K562 (cell line): ENCODE measurements at regions not wholly inside any gene's neighbourhood (a gene's known extent, or its start where the extent isn't known, plus 50 kb on each side); places are given as distances from the start of the nearest gene placed in this dataset.

ENCODE experiments used
- ATAC-seq: fragments of 200-7000 bp; cut with Tn5 transposase; 3 replicates; pipeline ENCODE4 v1.9.1; 2020; ENCODE audit warnings: moderate library complexity
- BruUV-seq: library from RNA; stranded (reverse); fragments of 400-500 nt; replicated peaks from 2 replicates; lab custom pipeline; 2021; lab: Mats Ljungman, UMichigan
- CTCF ChIA-PET: fragments of 300-600 bp; formaldehyde crosslinking; extraction: SDS; loops from one replicate; lab custom pipeline; 2021; ENCODE audit warnings: low intra/inter-chr PET ratio; lab: Yijun Ruan, JAX
- POLR2A ChIA-PET: fragments of 300-600, 350-650 bp; sonication (Branson Sonifier 250); formaldehyde crosslinking; extraction: SDS; loops from one replicate; lab custom pipeline; 2021; ENCODE audit warnings: antibody characterized with exemption, inconsistent platforms; lab: Yijun Ruan, JAX
- DNase-seq, 4 experiments: peaks; one replicate each; pipeline versions ENCODE4 v3.0.0 to v3.0.0-alpha.2; 2011 to 2018; ENCODE audit warnings: low spot score in 3 of 4, mixed read lengths in 3 of 4; ENCODE audit errors: extremely low read depth in 1 of 4
- FAIRE-seq: peaks from 2 replicates; lab custom pipeline; 2011; peaks lifted over from hg19 to GRCh38; lab: Jason Lieb, UNC
- H2AFZ ChIP-seq: 2 replicates; pipeline ENCODE4 v1.6.0; 2011; ENCODE audit warnings: low read depth, low read length, control low read depth, inconsistent platforms
- H3K27ac ChIP-seq: fragments of 200-600 bp; 3 replicates; pipeline ENCODE4 v1.8.0; 2011; ENCODE audit warnings: low read depth, mild to moderate bottlenecking, control low read depth, inconsistent platforms, low read length, moderate library complexity, mixed read lengths; ENCODE audit errors: extremely low read depth
- H3K27me3 ChIP-seq, 2 experiments: fragments of 300-600 bp in 1 of 2; 2 replicates in 1 of 2; 3 replicates in 1 of 2; pipeline versions ENCODE4 v1.6.0 to v1.8.0; 2011; ENCODE audit warnings: inconsistent platforms in 2 of 2, low read length in 2 of 2, mild to moderate bottlenecking in 1 of 2, mixed read lengths in 1 of 2, moderate library complexity in 1 of 2; ENCODE audit not compliant: control insufficient read depth in 2 of 2, insufficient read depth in 2 of 2
- H3K36me3 ChIP-seq: fragments of 300-600 bp; 3 replicates; pipeline ENCODE4 v1.8.0; 2011; ENCODE audit warnings: mild to moderate bottlenecking, low read length, inconsistent platforms; ENCODE audit not compliant: control insufficient read depth, insufficient read depth
- H3K4me1 ChIP-seq, 2 experiments: fragments of 200-600 bp in 1 of 2; replicated peaks in 1 of 2; 2 replicates in 1 of 2; 3 replicates in 1 of 2; pipeline versions ENCODE4 v1.5.1 to v1.8.0; 2011; ENCODE audit warnings: inconsistent platforms in 2 of 2, low read length in 2 of 2, mild to moderate bottlenecking in 1 of 2, mixed read lengths in 1 of 2, moderate library complexity in 1 of 2; ENCODE audit not compliant: control insufficient read depth in 2 of 2, insufficient read depth in 2 of 2
- H3K4me2 ChIP-seq: 2 replicates; pipeline ENCODE4 v1.6.1; 2011; ENCODE audit warnings: low read length, control low read depth, inconsistent platforms, mixed read lengths; ENCODE audit not compliant: insufficient read depth
- H3K4me3 ChIP-seq: fragments of 200-600 bp; sonication (generic), shearing (Covaris generic); 2 replicates; pipeline ENCODE4 v1.5.1; 2016; ENCODE audit warnings: control low read depth, inconsistent platforms
- H3K79me2 ChIP-seq: fragments of 200-600 bp; 3 replicates; pipeline ENCODE4 v1.8.0; 2011; ENCODE audit warnings: low read length, inconsistent platforms; ENCODE audit not compliant: control insufficient read depth, insufficient read depth
- H3K9ac ChIP-seq, 2 experiments: 2 replicates each; pipeline versions ENCODE4 v1.6.0 to v1.6.1; 2011; ENCODE audit warnings: low read depth in 2 of 2, low read length in 2 of 2, control low read depth in 1 of 2, inconsistent platforms in 1 of 2, mild to moderate bottlenecking in 1 of 2, mixed read lengths in 1 of 2; ENCODE audit not compliant: insufficient read depth in 1 of 2
- H3K9me1 ChIP-seq: one replicate; pipeline ENCODE4 v1.6.0; 2011; ENCODE audit warnings: inconsistent platforms, mild to moderate bottlenecking, low read length, moderate library complexity; ENCODE audit not compliant: control insufficient read depth, insufficient read depth
- H3K9me3 ChIP-seq: replicated peaks from 2 replicates; pipeline ENCODE4 v1.5.1; 2011; ENCODE audit warnings: low read depth, low read length, inconsistent platforms; ENCODE audit not compliant: control insufficient read depth, insufficient read depth
- H4K20me1 ChIP-seq: replicated peaks from 2 replicates; pipeline ENCODE4 v1.6.1; 2011; ENCODE audit warnings: low read length, inconsistent platforms, mixed read lengths; ENCODE audit not compliant: control insufficient read depth, insufficient read depth
- CCAR2 ChIP-seq: fragments of 200-400 bp; formaldehyde crosslinking; IDR thresholded peaks from 2 replicates; pipeline ENCODE4 v1.6.1; 2017; ENCODE audit warnings: mild to moderate bottlenecking, low read depth, low read length
- CHD2 ChIP-seq: IDR thresholded peaks from 2 replicates; pipeline ENCODE4 v1.6.1; 2011; ENCODE audit warnings: low read depth, low read length
- GATA2 ChIP-seq: sonication (generic); formaldehyde crosslinking; IDR thresholded peaks from 2 replicates; pipeline ENCODE4 v1.4.0; 2020; ENCODE audit warnings: mild to moderate bottlenecking, missing genetic modification reagents
- MYNN ChIP-seq, 2 experiments: sonication (generic); formaldehyde crosslinking in 1 of 2; IDR thresholded peaks; 2 replicates each; pipeline versions ENCODE4 v1.5.0 to v1.6.1; 2016 to 2020; ENCODE audit warnings: antibody characterized with exemption in 1 of 2, missing genetic modification reagents in 1 of 2
- NFE2L1 ChIP-seq: fragments of 450-650 bp; IDR thresholded peaks from 2 replicates; pipeline ENCODE4 v1.6.1; 2016; ENCODE audit warnings: missing genetic modification characterization, low read depth, mild to moderate bottlenecking, missing compliant biosample characterization, moderate library complexity, borderline replicate concordance
- WGBS: fragments of 100-300 bp; shearing (Covaris generic); methylation state at CpG from one replicate; pipeline ENCODE4 v1.1.6; 2016; ENCODE audit warnings: low coverage, mixed read lengths; ENCODE audit not compliant: insufficient coverage; ENCODE audit errors: missing lambda C conversion rate; 5-methylcytosine and 5-hydroxymethylcytosine counted together
- in situ Hi-C: fragments of 300-500 bp; cut with MboI; formaldehyde crosslinking; loops from 4 replicates; pipeline ENCODE4 v1.15.0; 2018; ENCODE audit warnings: inconsistent platforms, mixed read lengths
- intact Hi-C: fragments of 100-400 bp; cut with micrococcal nuclease; formaldehyde crosslinking; loops from 2 replicates; pipeline ENCODE4 v1.14.2; 2022
- TF ChIP-seq, protein P1 (sequence below): fragments of 200-400 bp; formaldehyde crosslinking; IDR thresholded peaks from 2 replicates; pipeline ENCODE4 v1.6.1; 2017; ENCODE audit warnings: mild to moderate bottlenecking, low read depth, low read length, moderate library complexity

- H3K36me3 ChIP-seq: no peaks in the 10 kb centered on the region
- in situ Hi-C loops: no loop called here
- no peaks in the 10 kb centered on the region; a peak in 1 of 5 replicates for H3K4me1 ChIP-seq
- H3K79me2 ChIP-seq: no peaks in the 10 kb centered on the region
- H3K4me2 ChIP-seq: no peak overlapping the region
- FAIRE-seq: no peak
- no peak overlapping the region for H3K27ac ChIP-seq
- no peaks in the 10 kb centered on the region for H3K9me1 ChIP-seq
- H3K9me3 ChIP-seq: no peaks in the 10 kb centered on the region
- no peak overlapping the region for H2AFZ ChIP-seq
- H3K4me3 ChIP-seq: no peak overlapping the region
- no peaks in the 10 kb centered on the region for H4K20me1 ChIP-seq
- DNase-seq: no peak
- no TSS peak for BruUV-seq
- CTCF ChIA-PET: interaction anchor here (0.6 kb wide), 1 partner anchor 25 kb away, joined by 3 read pairs; no protein-coding TSS in a partner anchor
- 36% methylated on average over 3 of the region's 3 CpGs for WGBS
- no peak for ATAC-seq
- POLR2A ChIA-PET: no interaction called here
- H3K27me3 ChIP-seq: no peaks in the 10 kb centered on the region
- no peak for TF ChIP-seq CCAR2
- no peak for TF ChIP-seq NFE2L1 (tag)
- TF ChIP-seq MYNN (IDR thresholded peaks at IDR 0.05): no peak
- TF ChIP-seq MYNN (CRISPR knock-in tag; IDR thresholded peaks at IDR 0.05): no peak
- no peak for TF ChIP-seq GATA2
- TF ChIP-seq, protein P1, sequence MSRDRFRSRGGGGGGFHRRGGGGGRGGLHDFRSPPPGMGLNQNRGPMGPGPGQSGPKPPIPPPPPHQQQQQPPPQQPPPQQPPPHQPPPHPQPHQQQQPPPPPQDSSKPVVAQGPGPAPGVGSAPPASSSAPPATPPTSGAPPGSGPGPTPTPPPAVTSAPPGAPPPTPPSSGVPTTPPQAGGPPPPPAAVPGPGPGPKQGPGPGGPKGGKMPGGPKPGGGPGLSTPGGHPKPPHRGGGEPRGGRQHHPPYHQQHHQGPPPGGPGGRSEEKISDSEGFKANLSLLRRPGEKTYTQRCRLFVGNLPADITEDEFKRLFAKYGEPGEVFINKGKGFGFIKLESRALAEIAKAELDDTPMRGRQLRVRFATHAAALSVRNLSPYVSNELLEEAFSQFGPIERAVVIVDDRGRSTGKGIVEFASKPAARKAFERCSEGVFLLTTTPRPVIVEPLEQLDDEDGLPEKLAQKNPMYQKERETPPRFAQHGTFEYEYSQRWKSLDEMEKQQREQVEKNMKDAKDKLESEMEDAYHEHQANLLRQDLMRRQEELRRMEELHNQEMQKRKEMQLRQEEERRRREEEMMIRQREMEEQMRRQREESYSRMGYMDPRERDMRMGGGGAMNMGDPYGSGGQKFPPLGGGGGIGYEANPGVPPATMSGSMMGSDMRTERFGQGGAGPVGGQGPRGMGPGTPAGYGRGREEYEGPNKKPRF: no peak
- no peak for TF ChIP-seq CHD2
- no peak overlapping the region for H3K9ac ChIP-seq
- intact Hi-C loops: no loop called here
Measured at GRCh38 chr13:99133848-99134247, 66.8 kb upstream of the UBAC2 start.
